Thyroid gland (tissue), 4 donors: ENCODE measurements at regions not wholly inside any gene's neighbourhood (a gene's known extent, or its start where the extent isn't known, plus 50 kb on each side); places are given as distances from the start of the nearest gene placed in this dataset.

ENCODE experiments used
- DNase-seq, 2 donors: peaks; one replicate each; pipeline ENCODE4 v3.0.0-alpha.2; 2019
- H3K27ac ChIP-seq, 3 donors: fragments of 200-600 bp; sonication (generic); 1 replicate in 2 of 3; 2 replicates in 1 of 3; pipeline ENCODE4 v1.5.1; 2016 to 2019; ENCODE audit warnings: mild to moderate bottlenecking in 1 of 3, moderate library complexity in 1 of 3
- H3K27me3 ChIP-seq: fragments of 200-600 bp; sonication (generic); one replicate; pipeline ENCODE4 v1.5.1; 2019
- H3K36me3 ChIP-seq, 2 donors: fragments of 200-600 bp; sonication (generic); one replicate each; pipeline ENCODE4 v1.5.1; 2016 to 2019
- H3K4me1 ChIP-seq, 2 donors: fragments of 200-600 bp; sonication (generic); one replicate each; pipeline ENCODE4 v1.5.1; 2017 to 2019
- H3K4me3 ChIP-seq, 3 donors: fragments of 200-600 bp; sonication (generic); replicated peaks in 1 of 3; 1 replicate in 2 of 3; 2 replicates in 1 of 3; pipeline ENCODE4 v1.5.1; 2016; ENCODE audit warnings: mild to moderate bottlenecking in 1 of 3
- H3K9me3 ChIP-seq: fragments of 200-600 bp; sonication (generic); one replicate; pipeline ENCODE4 v1.5.1; 2017
- POLR2A ChIP-seq, 2 donors: fragments of 450-650 bp; IDR thresholded peaks; one replicate each; pipeline ENCODE4 v1.6.1; 2017; ENCODE audit warnings: antibody characterized with exemption in 2 of 2, mild to moderate bottlenecking in 2 of 2, moderate library complexity in 1 of 2
- WGBS, 2 donors: methylation state at CpG; one replicate each; pipeline ENCODE4 v1.1.5; 2017; 5-methylcytosine and 5-hydroxymethylcytosine counted together
- intact Hi-C: fragments of 100-400 bp; cut with DNase I; formaldehyde crosslinking; loops from one replicate; pipeline ENCODE4 v1.15.1; 2023
- TF ChIP-seq, protein P1 (sequence below), 6 experiments: fragments of 200-600 bp in 3 of 6; fragments of 450-650 bp in 3 of 6; sonication (generic) in 3 of 6; IDR thresholded peaks; one replicate each; pipeline ENCODE4 v1.5.1; 2016 to 2019; ENCODE audit warnings: antibody characterized with exemption in 6 of 6, mild to moderate bottlenecking in 2 of 6, inconsistent platforms in 1 of 6, moderate library complexity in 1 of 6

DNA sequence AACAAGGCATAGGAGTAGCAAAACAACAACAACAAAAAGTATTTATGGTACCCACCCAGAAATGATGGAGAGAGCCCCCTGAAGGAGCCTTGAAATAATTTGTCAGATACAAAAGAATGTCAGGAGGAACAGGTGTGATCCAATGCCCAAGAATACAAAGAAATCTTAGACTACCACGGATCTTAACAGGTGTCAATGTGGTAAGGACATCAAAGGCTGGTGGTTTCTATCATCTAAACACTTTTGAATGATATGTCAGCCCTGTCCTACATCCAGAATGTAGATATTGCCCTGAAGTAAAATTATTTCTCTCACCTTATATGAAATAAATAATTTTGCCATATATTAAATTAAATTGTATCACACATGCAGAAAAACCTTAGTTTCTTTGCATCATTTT, 386.4 kb upstream of the ANO5 start:
- no peaks in the 10 kb centered on the region for H3K9me3 ChIP-seq
- no peaks in the 10 kb centered on the region for H3K27me3 ChIP-seq
- TF ChIP-seq, protein P1, sequence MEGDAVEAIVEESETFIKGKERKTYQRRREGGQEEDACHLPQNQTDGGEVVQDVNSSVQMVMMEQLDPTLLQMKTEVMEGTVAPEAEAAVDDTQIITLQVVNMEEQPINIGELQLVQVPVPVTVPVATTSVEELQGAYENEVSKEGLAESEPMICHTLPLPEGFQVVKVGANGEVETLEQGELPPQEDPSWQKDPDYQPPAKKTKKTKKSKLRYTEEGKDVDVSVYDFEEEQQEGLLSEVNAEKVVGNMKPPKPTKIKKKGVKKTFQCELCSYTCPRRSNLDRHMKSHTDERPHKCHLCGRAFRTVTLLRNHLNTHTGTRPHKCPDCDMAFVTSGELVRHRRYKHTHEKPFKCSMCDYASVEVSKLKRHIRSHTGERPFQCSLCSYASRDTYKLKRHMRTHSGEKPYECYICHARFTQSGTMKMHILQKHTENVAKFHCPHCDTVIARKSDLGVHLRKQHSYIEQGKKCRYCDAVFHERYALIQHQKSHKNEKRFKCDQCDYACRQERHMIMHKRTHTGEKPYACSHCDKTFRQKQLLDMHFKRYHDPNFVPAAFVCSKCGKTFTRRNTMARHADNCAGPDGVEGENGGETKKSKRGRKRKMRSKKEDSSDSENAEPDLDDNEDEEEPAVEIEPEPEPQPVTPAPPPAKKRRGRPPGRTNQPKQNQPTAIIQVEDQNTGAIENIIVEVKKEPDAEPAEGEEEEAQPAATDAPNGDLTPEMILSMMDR (IDR thresholded peaks at IDR 0.05), result no peak
- no peak for TF ChIP-seq POLR2A (IDR thresholded peaks at IDR 0.05)
- no peaks in the 10 kb centered on the region for H3K36me3 ChIP-seq
- intact Hi-C loops, result no loop called here
- H3K4me1 ChIP-seq, result no peaks in the 10 kb centered on the region
- H3K27ac ChIP-seq, result no peak overlapping the region
- no peak for DNase-seq
- no peak overlapping the region for H3K4me3 ChIP-seq
- WGBS, 2 donors, result 64 to 79% methylated on average over 1 of the region's 1 CpG

DNA sequence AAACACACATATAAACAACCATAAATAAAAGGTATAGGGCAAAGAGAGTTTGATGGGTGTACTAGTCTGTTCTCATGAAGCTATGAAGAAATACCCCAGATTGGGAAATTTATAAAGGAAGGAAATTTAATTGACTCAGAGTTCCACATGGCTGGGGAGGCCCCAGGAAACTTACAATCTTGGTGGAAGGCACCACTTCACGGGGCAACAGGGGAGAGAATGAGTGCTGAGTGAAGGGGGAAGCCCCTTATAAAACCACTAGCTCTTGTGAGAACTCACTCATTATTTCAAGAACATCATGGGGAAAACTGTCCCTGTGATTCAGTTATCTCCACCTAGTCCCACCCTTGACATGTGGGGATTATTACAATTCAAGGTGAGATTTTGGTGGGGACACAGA, 385.9 kb upstream of the ANO5 start:
- Histone ChIP-seq H3K36me3 (no peaks in the 10 kb centered on the region), H3K27me3 (no peaks in the 10 kb centered on the region), H3K9me3 (no peaks in the 10 kb centered on the region), H3K4me3 (no peak overlapping the region), H3K4me1 (no peaks in the 10 kb centered on the region), H3K27ac (no peak overlapping the region)
- no peak for TF ChIP-seq POLR2A (IDR thresholded peaks at IDR 0.05)
- TF ChIP-seq, protein P1 (IDR thresholded peaks at IDR 0.05), result no peak
- WGBS, 2 donors, result 85 to 87% methylated on average over 1 of the region's 1 CpG
- DNase-seq, result no peak
- intact Hi-C loops, result no loop called here

DNA sequence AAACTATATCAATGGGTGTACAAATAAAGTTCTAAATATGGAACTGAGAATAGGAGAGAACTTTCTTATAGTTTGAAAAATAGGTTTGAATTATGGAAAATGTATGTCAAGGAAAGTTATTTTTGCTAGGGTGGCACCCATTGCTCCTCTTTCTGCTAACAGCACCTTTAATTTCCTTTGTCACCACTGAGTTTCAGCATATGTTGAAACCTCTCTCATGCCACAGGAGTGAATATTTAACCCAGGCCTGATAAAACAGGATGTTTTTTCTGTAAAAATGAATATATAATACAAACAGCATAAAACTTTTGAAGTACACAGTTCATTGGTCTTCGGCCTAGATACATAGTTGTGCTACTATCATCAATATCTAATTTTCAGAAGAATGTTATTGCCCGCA, 385.5 kb upstream of the ANO5 start:
- Histone ChIP-seq H3K4me3 (no peak overlapping the region), H3K27me3 (no peaks in the 10 kb centered on the region), H3K9me3 (no peaks in the 10 kb centered on the region), H3K27ac (no peak overlapping the region), H3K4me1 (no peaks in the 10 kb centered on the region), H3K36me3 (no peaks in the 10 kb centered on the region)
- 65 to 70% methylated on average over 2 of the region's 2 CpGs for WGBS, 2 donors
- no peak for DNase-seq
- intact Hi-C loops, result no loop called here
- TF ChIP-seq, protein P1 (IDR thresholded peaks at IDR 0.05), result no peak
- TF ChIP-seq POLR2A (IDR thresholded peaks at IDR 0.05), result no peak

DNA sequence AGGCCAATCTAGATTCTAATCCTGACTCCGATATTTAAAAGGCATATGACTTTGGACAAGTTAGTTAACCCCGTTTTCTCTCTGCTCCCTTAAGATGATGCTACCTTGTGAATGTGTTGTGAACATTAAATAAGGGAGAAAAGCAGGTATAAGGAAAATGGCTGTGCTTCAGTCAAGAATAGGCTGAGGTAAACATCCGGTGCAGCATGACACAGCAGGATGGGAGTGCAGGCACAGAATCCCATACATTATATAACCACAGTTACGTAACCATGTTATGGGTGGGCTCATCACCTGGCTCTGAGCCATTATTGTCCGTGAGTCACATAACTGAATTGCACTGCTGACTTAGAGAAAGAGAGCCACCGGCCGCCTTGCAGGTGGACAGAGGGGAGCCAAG, 382.2 kb upstream of the ANO5 start:
- H3K27ac ChIP-seq, result no peak overlapping the region
- no peak for DNase-seq
- intact Hi-C loops, result no loop called here
- H3K9me3 ChIP-seq, result no peaks in the 10 kb centered on the region
- no peaks in the 10 kb centered on the region for H3K27me3 ChIP-seq
- 77 to 81% methylated on average over 7 of the region's 7 CpGs for WGBS, 2 donors
- no peaks in the 10 kb centered on the region for H3K36me3 ChIP-seq
- TF ChIP-seq, protein P1 (IDR thresholded peaks at IDR 0.05), result no peak
- no peak for TF ChIP-seq POLR2A (IDR thresholded peaks at IDR 0.05)
- H3K4me1 ChIP-seq, result no peaks in the 10 kb centered on the region
- no peak overlapping the region for H3K4me3 ChIP-seq

DNA sequence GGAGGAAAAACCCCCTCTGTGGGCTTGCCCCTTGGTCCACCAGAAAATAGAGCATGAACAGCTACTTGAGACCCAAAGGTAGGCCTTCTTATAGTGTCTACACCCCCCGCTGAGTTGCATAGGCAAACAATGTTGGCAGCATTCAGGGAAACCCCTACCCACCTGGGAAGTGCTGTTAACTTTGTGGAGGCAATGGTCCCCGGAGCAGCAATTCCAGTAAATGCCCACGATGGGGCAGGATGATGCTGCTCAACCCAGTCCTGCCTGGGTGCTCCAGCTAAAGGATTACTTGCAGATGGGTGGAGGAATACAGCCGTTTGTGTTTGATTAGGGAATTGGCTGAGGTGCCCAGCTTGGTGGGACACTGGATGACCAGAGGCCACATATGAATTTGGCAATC, 381.3 kb upstream of the ANO5 start:
- H3K27ac ChIP-seq, result no peak overlapping the region
- WGBS, 2 donors, result 25 to 52% methylated on average over 3 to 4 of the region's 4 CpGs
- no peaks in the 10 kb centered on the region for H3K36me3 ChIP-seq
- intact Hi-C loops, result no loop called here
- no peak overlapping the region for H3K4me3 ChIP-seq
- H3K4me1 ChIP-seq, result no peaks in the 10 kb centered on the region
- DNase-seq, result peak; percentile 29 to 49
- no peak for TF ChIP-seq POLR2A (IDR thresholded peaks at IDR 0.05)
- TF ChIP-seq, protein P1 (IDR thresholded peaks at IDR 0.05), result peak in 5 of 6 experiments; percentile 19 to 55 (median 41)
- H3K9me3 ChIP-seq, result no peaks in the 10 kb centered on the region
- no peaks in the 10 kb centered on the region for H3K27me3 ChIP-seq
